GM18498 (cell line): ENCODE measurements at regions not wholly inside any gene's neighbourhood (a gene's known extent, or its start where the extent isn't known, plus 50 kb on each side); places are given as distances from the start of the nearest gene placed in this dataset.
"Not testable (repeated sequence)": the region's sequence is repeated elsewhere in the genome, so short reads cannot be mapped to it uniquely, and the experiment has no call there.

Experiments
- ATAC-seq: cut with Tn5 transposase; IDR thresholded peaks from one replicate; pipeline ENCODE4 v1.9.1; 2021; ENCODE audit warnings: mild to moderate bottlenecking, moderate library complexity; ENCODE audit not compliant: unreplicated experiment

DNA sequence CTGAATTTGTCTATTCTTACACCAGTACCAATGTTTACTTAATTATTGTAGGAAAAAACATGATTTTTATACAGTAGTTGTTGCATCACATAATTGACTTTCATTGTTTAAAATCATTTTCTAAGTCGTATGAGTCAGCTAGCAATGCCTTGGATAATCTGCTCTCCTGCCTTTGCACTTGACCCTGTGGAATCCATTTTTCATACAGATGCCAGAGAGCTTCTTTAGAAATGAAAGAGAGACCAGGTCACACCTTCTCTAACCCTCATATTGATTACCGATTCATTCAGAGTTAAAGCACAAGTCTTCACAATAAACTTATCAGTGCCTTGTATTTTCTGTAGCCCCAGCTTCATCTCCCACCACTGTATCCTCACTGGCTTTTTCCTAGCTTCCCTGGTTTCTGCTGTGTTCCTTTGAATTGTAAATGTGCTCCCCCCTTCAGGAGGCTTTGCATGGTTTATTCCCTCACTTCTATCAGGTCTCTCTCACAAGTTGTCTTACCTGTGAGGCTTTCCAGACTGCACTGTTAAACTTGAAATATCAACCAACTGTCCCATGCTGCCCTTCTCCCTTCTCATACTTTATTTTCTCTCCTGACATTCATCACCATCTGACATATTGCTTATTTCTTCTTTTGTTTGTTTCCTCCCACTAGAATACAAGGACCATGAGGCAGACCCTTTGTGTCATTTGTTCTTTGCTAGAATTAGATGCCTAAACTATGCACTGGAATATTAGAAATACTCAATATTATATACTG is 662.0 kb upstream of the GBE1 start:
- ATAC-seq: no peak

DNA sequence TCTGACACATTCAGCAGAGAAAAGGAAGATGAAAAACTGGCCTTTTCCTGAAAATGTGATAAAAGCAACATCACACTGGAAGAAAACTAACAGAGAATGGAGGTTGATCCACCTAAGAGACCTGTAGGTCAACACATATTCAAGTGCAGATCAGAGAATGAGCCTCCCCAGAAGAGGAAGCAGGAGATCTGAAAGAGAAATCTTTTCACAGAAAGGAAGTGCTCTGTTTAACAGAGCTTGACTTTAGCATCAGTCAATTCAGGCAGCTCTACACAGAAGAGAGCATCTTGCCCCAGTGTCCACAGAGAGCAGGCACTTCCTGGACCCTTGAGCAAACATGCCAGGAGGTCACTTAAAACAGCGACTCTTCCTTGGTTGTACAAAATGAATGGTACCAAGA is 655.4 kb upstream of the GBE1 start:
- ATAC-seq: no peak

DNA sequence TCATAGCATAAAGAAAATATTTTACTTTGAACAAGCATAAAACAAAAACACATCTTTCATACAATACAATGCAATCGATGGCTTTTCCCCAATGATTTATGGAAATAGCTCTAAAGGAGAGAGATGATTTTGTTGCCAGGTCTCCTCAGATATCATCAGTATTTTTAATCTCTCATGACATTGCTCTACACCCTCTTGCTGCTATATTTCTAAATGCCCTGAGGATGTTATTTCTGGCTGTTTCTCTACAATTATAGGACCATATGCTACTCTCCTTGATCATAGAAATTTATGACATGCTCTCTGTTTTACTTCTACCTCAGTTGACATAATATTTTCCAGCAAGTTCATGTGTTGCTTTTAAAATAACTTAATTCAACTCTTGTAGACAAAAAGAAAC is 654.9 kb upstream of the GBE1 start:
- ATAC-seq: no peak

GRCh38 chr3:82413171-82413570 is 651.7 kb upstream of the GBE1 start:
- ATAC-seq: no peak

DNA sequence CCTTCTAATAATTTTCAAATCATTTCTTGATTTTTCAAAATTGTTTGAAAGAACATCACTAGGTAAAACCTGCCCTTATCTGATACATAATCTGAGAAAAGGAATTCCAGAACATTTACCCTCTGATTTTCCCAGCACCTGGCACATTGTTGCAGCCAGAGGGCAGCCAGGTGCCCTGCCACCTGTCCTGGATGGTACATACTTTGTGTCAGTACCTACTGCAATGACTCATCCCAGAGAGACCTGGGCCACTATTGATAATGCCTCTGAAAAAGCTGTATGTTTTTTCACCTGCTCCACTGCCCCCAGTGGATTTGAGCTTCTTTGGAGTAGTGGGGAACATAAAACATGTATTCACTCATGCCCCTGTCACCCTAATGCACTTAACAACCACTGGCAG is 648.9 kb upstream of the GBE1 start:
- no peak for ATAC-seq

DNA sequence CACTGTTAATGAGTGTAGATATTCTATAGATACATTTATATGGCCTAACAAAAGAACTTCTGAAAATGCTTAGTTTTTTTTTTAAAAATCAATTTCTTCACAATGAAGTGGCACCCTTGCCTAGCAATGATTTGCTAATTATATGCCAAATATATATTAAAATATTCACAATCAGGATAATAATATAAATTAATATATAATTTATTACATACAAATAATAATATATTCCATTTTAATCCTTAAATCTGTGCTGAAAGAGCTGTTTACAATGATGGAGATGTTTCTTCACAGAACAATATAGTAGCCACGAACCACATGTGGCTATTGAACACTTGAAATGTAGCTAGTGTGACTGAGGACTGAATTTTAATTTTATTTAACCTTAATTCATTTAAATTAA is 648.4 kb upstream of the GBE1 start:
- ATAC-seq: no peak

DNA sequence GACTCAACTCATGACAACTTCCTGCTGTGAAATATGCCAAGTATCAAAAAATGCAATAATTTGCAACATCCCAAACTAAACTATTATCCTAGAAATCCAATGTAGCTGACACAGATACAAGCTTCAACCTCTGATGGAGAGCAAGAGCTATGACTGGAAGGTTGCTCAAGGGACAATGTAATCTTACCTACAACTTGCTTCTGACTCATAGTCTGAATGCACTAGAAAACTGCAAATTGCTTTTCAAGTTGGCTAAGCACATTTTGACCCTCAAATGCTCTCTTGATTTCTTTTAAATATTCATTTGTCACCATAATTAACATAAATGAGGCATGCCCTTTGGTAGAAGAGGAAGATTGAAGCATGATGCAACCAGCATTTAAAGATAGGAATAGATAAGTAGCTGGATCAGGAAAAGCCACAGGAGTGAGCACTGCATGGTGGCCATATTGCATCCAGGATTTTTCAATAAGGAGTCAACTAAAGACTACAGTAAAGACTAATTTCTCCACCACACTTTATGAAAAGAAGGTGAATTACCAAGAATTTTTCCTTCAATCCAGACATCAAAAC is 630.8 kb upstream of the GBE1 start:
- ATAC-seq: no peak

DNA sequence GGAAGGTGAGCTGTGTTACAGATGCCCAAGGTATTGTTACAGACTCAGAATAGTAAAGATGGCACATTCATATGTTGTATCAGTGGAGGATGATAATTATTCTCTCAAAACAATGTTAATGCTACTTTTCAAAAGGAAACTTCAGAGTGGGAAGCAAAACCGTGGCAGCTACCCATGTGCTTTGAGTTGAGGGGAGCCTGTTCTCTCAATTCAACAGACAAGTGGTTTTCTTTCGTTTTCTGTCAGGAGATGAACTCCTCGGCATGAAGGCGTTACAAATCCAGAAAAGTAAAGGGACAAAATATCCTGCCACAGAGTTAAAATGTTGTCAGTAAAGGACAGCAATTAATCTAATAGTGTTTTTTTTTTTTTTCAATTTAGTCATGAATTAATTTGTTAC is 629.4 kb upstream of the GBE1 start:
- ATAC-seq: no peak

DNA sequence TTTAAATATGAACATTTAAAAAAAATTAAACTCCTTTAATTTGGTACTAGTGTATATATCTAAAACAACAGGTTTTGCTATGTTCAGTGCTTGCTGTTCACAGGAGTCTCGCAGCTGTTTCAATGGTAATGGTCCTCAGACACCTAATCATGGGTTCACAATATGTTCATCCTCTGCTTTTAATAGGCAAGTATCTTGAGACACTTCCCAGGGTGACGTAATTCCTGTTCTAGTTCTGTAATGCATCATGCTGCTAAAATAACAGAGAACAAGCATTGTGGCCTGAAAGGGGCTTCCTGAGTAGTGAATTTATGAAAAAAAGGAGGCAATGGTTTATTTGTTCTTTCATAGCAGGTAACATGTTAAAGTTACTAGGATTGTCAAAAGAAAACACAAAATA is 625.2 kb upstream of the GBE1 start:
- ATAC-seq: no peak

DNA sequence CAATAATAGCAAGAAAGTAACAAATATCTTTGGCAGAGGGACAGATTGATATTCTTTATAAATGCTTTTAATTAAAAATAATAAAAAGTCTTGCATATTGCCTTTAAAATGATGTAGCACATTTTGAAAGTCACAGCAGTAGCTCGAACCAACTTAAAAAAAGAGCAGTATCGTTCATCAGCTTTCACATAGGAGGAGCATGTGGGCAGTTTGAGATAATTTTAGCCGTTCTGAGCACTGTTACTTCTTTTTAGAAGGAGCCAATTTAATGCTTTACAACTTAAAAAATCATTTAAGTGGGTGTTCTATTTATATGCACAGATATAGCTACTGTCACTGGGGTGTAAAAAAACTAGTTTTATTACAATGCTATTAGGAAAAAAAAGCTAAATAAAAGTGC is 622.7 kb upstream of the GBE1 start:
- no peak for ATAC-seq

GRCh38 chr3:82382831-82383230 is 621.4 kb upstream of the GBE1 start:
- ATAC-seq: no peak

GRCh38 chr3:82378392-82378791 is 616.9 kb upstream of the GBE1 start:
- no peak for ATAC-seq

DNA sequence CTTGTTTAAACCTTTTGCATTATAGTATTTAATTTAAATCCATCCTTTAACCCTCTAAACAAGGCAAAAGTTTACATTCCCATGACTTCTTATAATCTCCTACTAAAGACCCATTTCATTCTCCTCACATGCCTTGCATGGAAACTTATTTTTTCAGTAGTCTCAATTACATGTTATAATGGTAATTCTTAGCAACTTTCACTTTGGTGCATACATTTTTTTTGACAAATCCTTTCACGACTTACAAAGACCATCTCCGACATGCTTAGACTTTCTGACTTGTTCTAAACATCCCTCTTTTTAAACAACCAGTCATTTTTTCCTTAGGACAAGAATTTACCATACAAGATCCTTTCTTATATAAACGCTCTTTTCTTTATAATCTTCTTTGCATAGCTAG is 615.4 kb upstream of the GBE1 start:
- ATAC-seq: no peak

DNA sequence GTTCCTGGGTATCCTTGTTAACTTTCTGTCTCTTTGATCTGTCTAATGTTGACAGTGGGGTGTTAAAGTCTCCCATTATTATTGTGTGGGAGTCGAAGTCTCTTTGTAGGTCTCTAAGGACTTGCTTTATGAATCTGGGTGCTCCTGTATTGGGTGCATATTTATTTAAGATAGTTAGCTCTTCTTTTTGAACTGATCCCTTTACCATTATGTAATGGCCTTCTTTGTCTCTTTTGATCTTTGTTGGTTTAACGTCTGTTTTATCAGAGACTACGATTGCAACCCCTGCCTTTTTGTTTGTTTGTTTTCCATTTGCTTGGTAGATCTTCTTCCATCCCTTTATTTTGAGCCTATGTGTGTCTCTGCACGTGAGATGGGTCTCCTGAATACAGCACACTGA is 612.4 kb upstream of the GBE1 start:
- not testable (repeated sequence) for ATAC-seq

GRCh38 chr3:82364827-82365226 is 603.4 kb upstream of the GBE1 start:
- ATAC-seq: no peak

DNA sequence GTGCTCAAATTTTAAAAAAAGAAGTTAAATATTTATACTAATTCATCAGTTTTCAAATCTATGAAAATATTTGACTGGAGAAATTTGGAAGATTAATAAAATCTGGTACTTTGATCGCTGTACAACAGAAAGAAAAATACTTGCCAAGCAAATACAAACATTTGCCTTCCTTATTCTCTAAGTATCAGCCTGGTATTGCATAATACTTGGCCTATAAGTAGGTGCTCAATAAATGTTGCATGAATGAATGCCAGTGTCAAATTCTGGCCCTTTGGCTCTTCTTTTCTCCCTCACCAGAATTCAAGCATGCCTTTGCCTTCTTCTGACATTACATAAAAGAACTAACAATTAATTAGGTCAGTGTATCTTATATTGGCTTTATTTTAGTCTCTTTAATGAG is 601.7 kb upstream of the GBE1 start:
- ATAC-seq: no peak

GRCh38 chr3:82355228-82355627 is 593.8 kb upstream of the GBE1 start:
- no peak for ATAC-seq

DNA sequence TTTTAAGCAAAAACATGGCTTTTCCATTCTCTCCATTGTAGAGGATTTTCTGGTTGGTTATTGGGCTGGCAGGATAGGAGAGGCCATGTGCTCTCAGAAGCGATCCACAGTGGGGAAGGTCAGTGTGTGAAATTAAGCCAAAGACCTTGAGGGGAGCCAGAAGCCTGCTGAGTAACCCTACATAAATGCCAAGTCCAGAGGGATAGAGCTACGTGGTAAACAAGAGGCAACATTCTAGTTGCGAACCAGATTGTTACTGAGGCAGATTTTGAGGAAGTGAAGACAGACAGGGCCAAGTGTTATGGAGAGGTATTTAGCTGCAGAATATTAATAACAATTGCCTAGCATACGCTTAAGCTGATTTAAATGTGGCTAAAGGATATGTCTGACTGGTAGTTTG is 592.8 kb upstream of the GBE1 start:
- no peak for ATAC-seq

DNA sequence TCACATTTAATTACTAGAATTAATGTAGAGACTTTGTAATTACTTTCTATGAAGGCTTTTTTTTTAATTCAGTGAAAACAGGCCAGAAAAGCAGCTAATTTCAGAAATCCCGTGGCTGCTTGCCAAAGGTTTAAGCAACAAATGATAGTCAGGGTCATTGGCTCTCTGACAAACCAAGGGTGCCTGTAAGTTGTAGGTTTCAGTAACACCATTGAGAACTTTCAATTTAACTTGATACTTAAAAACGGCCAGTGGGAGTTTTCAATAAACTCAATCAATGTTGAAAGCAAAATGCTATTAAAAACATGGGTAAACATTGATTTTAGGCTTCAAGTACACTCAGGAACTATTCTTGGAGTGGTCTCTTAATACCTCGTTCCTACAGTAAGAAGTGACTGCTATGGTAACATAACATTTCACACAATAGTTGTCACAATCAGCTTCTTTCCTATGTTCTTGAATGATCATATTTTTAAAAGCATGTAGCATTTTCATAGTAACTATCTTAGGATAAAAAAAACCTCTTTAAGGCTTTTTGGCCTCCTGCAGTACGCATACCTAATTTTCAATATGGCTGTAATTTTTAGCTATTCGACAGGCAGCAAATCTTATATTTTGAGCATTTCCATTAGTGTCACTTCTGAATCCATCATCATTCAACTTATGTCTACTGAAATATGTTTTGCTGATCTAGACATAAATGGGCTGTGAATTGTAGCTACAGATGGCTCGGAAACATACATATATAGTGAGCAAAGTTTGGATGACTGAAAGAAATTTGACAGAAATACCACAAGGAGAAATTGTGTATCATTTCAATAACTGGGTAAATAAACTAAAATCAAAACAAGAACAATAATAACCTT is 592.1 kb upstream of the GBE1 start:
- no peak for ATAC-seq

DNA sequence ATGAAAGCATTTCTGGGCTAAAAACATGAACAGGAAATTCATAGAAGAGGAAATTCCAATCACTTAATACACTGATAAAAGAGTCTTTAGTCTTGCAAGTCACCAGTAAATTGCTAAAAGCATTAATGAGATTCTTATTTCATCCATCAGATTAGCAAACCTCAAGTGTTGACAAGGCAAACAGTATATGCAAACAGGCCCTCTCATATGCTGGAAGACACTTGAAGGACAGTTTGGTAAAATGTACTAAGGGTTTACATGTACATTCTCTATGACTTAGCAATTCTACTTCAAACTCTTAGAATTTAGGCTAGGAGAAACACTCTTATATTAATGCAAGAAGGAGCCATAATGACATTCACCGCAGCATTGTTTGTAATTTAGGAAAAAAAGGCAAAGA is 586.1 kb upstream of the GBE1 start:
- no peak for ATAC-seq

DNA sequence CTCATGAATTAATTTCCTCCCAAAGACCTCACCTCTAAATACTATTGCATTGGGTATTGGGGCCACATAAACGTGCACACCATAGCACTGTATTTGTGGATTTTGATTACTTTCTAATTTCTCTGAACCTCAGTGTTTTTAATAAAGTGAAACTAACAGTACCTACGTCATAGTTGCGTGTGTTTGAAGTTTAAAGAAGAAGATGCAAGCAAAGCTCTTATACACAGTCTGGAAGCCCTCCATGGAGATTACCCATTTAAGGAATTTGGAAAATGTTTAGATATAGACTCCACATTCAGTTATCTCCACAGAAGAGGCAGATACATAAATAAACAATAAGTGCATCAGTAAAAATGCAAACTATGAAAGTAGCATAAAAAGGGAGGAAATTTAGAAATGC is 581.1 kb upstream of the GBE1 start:
- no peak for ATAC-seq

DNA sequence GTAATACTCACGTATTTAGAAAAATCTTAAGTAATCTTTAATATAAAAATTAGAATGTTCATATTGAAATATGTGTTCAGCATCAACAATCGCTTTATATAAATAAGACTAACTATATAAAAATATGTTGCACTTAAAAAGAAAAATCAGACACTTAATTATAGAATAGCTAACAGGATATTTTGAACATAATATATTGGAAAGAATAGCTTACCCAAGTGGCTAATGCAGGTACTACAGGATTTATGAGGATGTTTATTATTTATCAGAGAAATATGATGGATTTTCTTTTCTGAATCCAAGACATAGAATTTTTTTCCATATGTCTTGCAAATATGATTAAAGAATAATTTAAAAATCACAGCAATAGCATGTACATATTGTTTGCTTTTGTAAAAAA is 567.9 kb upstream of the GBE1 start:
- ATAC-seq: peak; percentile 47
